ENCODE measurements at regions not wholly inside any gene's neighbourhood (a gene's known extent, or its start where the extent isn't known, plus 50 kb on each side); places are given as distances from the start of the nearest gene placed in this dataset.

- no peak for TF ChIP-seq CTCF (IDR thresholded peaks at IDR 0.05 in 8 of 11, conservative IDR thresholded peaks at IDR 0.05 in 3 of 11)
- TF ChIP-seq POLR2A (IDR thresholded peaks at IDR 0.05) = no peak
- no peak for TF ChIP-seq POLR2AphosphoS5 (IDR thresholded peaks at IDR 0.05)
Measured at GRCh38 chr13:79884890-79885289, 403.9 kb downstream of the NDFIP2 start.

Measured in spleen (tissue), 7 donors.